KMS-11 (cell line): ENCODE measurements at regions not wholly inside any gene's neighbourhood (a gene's known extent, or its start where the extent isn't known, plus 50 kb on each side); places are given as distances from the start of the nearest gene placed in this dataset.
"Not testable (repeated sequence)": the region's sequence is repeated elsewhere in the genome, so short reads cannot be mapped to it uniquely, and the experiment has no call there.

Experiments
- H2AFZ ChIP-seq: fragments of 200-600 bp; sonication (generic); 2 replicates; pipeline ENCODE4 v1.6.1; 2016; ENCODE audit warnings: antibody characterized with exemption, mixed run types, low read depth
- H3K27ac ChIP-seq: fragments of 200-600 bp; sonication (generic); 2 replicates; pipeline ENCODE4 v1.6.1; 2016; ENCODE audit warnings: mild to moderate bottlenecking, mixed run types
- H3K27me3 ChIP-seq: fragments of 200-600 bp; sonication (generic); 2 replicates; pipeline ENCODE4 v1.6.1; 2017; ENCODE audit warnings: mild to moderate bottlenecking, low read depth, mixed run types, moderate library complexity; ENCODE audit not compliant: insufficient read depth
- H3K36me3 ChIP-seq: fragments of 200-600 bp; sonication (generic); 2 replicates; pipeline ENCODE4 v1.6.1; 2017; ENCODE audit warnings: mild to moderate bottlenecking, mixed run types; ENCODE audit not compliant: insufficient read depth
- H3K4me1 ChIP-seq: fragments of 200-600 bp; sonication (generic); 2 replicates; pipeline ENCODE4 v1.6.1; 2016; ENCODE audit warnings: mild to moderate bottlenecking, low read depth, mixed run types; ENCODE audit not compliant: poor library complexity, severe bottlenecking
- H3K4me2 ChIP-seq: fragments of 200-600 bp; sonication (generic); 2 replicates; pipeline ENCODE4 v1.7.0; 2016; ENCODE audit warnings: mild to moderate bottlenecking, mixed run types
- H3K4me3 ChIP-seq: fragments of 200-600 bp; sonication (generic); IDR thresholded peaks from 2 replicates; pipeline ENCODE4 v1.6.1; 2017; ENCODE audit warnings: low read depth, low read length, mixed read lengths; ENCODE audit not compliant: insufficient read depth
- H3K79me2 ChIP-seq: fragments of 200-600 bp; sonication (generic); 2 replicates; pipeline ENCODE4 v1.6.1; 2016; ENCODE audit warnings: low read depth, mixed run types; ENCODE audit not compliant: insufficient read depth
- H3K9ac ChIP-seq: fragments of 200-600 bp; sonication (generic); 2 replicates; pipeline ENCODE4 v1.6.1; 2016; ENCODE audit warnings: mild to moderate bottlenecking, mixed run types
- H4K20me1 ChIP-seq: fragments of 200-600 bp; sonication (generic); 2 replicates; pipeline ENCODE4 v1.6.1; 2016; ENCODE audit warnings: mild to moderate bottlenecking, mixed run types; ENCODE audit not compliant: insufficient read depth
- TF ChIP-seq, protein P1 (sequence below): fragments of 200-600 bp; sonication (generic); conservative IDR thresholded peaks from 2 replicates; pipeline ENCODE4 v1.6.1; 2017; ENCODE audit warnings: low read depth, mild to moderate bottlenecking, antibody characterized with exemption, low read length, moderate library complexity, mixed read lengths

DNA sequence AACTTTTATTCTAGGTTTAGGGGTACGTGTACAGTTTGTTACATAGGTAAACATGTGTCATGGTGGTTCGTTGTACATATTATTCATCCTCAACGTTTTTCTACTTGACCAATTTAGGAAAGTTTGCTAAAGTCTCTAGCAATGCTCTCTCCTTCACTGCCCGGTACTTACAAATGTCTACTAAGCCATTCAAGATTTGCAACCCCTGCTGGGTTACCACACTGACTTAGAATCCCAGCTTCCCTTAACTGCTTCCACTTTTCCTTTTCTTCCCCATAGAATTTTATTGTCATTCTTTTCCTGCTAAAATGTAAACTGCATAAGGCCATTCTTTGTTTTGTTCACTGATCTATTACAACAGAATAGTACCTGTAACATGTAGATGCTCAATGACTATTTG, 97.4 kb downstream of the SMPDL3A start:
- Histone ChIP-seq H3K4me3 (no peak overlapping the region), H2AFZ (no peak overlapping the region), H3K79me2 (no peaks in the 10 kb centered on the region), H3K4me1 (no peaks in the 10 kb centered on the region), H3K36me3 (no peaks in the 10 kb centered on the region), H3K9ac (no peak overlapping the region), H3K27ac (no peak overlapping the region), H3K27me3 (no peaks in the 10 kb centered on the region), H3K4me2 (no peak overlapping the region), H4K20me1 (no peaks in the 10 kb centered on the region)
- TF ChIP-seq, protein P1, sequence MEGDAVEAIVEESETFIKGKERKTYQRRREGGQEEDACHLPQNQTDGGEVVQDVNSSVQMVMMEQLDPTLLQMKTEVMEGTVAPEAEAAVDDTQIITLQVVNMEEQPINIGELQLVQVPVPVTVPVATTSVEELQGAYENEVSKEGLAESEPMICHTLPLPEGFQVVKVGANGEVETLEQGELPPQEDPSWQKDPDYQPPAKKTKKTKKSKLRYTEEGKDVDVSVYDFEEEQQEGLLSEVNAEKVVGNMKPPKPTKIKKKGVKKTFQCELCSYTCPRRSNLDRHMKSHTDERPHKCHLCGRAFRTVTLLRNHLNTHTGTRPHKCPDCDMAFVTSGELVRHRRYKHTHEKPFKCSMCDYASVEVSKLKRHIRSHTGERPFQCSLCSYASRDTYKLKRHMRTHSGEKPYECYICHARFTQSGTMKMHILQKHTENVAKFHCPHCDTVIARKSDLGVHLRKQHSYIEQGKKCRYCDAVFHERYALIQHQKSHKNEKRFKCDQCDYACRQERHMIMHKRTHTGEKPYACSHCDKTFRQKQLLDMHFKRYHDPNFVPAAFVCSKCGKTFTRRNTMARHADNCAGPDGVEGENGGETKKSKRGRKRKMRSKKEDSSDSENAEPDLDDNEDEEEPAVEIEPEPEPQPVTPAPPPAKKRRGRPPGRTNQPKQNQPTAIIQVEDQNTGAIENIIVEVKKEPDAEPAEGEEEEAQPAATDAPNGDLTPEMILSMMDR = no peak

DNA sequence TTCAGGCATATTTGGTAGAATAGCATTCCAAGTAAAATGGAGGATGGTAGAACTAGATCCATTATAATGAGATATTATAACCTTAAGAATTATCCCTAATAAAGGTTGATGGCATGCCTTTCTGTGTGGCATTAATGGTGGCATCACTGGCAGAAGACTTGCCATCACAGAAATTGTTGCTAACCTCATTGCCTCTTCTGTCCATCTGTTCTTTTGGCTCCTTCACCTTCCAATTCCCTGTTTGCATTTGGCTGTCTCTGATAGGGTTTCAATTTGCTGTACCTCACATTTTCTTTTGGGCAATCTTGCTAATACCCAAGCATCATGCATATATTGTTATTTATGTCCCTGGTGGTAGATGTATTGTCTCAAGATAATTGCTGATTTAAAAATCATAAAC, 98.9 kb downstream of the SMPDL3A start:
- no peak overlapping the region for H2AFZ ChIP-seq
- H3K36me3 ChIP-seq = no peaks in the 10 kb centered on the region
- no peaks in the 10 kb centered on the region for H3K4me1 ChIP-seq
- no peak overlapping the region for H3K9ac ChIP-seq
- H3K4me2 ChIP-seq = no peak overlapping the region
- H3K4me3 ChIP-seq = no peak overlapping the region
- TF ChIP-seq, protein P1 = no peak
- no peaks in the 10 kb centered on the region for H3K27me3 ChIP-seq
- H4K20me1 ChIP-seq = no peaks in the 10 kb centered on the region
- no peaks in the 10 kb centered on the region for H3K79me2 ChIP-seq
- H3K27ac ChIP-seq = no peak overlapping the region

DNA sequence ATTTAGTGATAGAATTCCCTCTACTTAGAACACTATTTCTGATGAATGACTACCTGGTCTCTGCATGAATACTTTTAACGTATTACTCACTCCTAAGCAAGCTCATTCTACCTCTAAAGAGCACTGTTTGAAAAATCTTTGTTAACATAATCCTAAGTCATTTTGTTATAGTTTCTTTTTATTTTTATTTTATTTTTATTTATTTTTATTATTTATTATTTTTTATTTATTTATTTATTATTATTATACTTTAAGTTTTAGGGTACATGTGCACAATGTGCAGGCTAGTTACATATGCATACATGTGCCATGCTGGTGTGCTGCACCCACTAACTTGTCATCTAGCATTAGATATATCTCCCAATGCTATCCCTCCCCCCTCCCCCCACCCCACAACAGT, 99.6 kb downstream of the SMPDL3A start:
- H3K79me2 ChIP-seq, H3K36me3 ChIP-seq, H3K9ac ChIP-seq, H3K4me1 ChIP-seq, H4K20me1 ChIP-seq, H3K4me3 ChIP-seq, H3K4me2 ChIP-seq, H3K27ac ChIP-seq, H2AFZ ChIP-seq, H3K27me3 ChIP-seq: not testable (repeated sequence)

DNA sequence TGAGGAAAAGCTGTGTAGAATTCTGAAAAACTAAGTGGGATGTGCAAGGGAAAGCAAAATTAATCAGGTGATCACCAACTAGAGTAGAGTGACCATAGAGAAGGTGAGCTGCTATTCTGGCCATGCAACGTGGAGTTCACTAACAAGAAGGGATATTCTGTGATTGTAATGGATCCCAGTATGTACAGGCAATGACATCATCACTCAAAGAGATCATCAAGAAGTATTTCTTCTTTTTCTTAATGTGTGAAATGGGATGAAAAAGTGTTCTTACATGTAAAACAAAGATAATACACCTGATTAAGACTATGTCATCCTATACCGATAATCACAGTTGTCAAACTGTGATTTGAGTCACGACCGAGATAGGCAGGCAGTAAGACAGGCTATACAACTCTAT, 101.2 kb downstream of the SMPDL3A start:
- Histone ChIP-seq H3K4me3 (no peak overlapping the region), H3K4me1 (no peaks in the 10 kb centered on the region), H2AFZ (no peak overlapping the region), H3K79me2 (no peaks in the 10 kb centered on the region), H3K27me3 (no peaks in the 10 kb centered on the region), H3K27ac (no peak overlapping the region), H3K36me3 (no peaks in the 10 kb centered on the region), H4K20me1 (no peaks in the 10 kb centered on the region), H3K9ac (no peak overlapping the region), H3K4me2 (no peak overlapping the region)
- TF ChIP-seq, protein P1 = no peak

DNA sequence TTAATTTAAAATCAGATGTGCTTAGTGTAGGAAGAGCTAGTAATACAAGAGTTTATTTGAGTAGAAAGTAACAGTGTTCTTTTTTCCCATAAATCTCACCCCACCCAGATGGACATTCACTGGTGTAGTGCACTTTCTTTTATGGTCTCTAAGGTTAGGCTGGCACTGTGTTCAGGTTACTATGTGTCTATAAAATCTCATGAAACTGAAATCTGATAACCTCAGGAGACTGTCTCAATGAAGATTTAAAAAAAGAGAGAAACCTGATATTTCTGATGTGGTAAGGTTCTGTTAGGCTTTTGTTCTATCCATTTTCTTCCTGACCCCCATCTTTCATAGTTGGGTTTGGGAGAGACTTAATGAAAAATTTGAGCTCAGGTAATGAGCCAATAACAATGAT, 101.2 kb upstream of the CLVS2 start:
- Histone ChIP-seq H3K4me2 (no peak overlapping the region), H3K27ac (no peak overlapping the region)
- TF ChIP-seq, protein P1 = no peak

More for the DNA sequence above, 101.2 kb upstream of the CLVS2 start:
- H4K20me1 ChIP-seq = no peaks in the 10 kb centered on the region
- no peak overlapping the region for H2AFZ ChIP-seq
- H3K4me3 ChIP-seq = no peak overlapping the region
- no peaks in the 10 kb centered on the region for H3K27me3 ChIP-seq
- H3K9ac ChIP-seq = no peak overlapping the region
- no peaks in the 10 kb centered on the region for H3K36me3 ChIP-seq
- H3K79me2 ChIP-seq = no peaks in the 10 kb centered on the region
- H3K4me1 ChIP-seq = no peaks in the 10 kb centered on the region
